ENCODE measurements at regions not wholly inside any gene's neighbourhood (a gene's known extent, or its start where the extent isn't known, plus 50 kb on each side); places are given as distances from the start of the nearest gene placed in this dataset.

- ChIA-PET CTCF (no interaction called here), POLR2A (no interaction called here)
- FAIRE-seq = no peak
- H3K4me1 ChIP-seq = no peaks in the 10 kb centered on the region
- H3K9me3 ChIP-seq = no peaks in the 10 kb centered on the region
- no peak for ATAC-seq
- H3K27ac ChIP-seq = no peak overlapping the region
- H3K4me3 ChIP-seq = no peak overlapping the region
- no peak for DNase-seq (ENCODE audit: low read depth in 1 of 2, low spot score in 1 of 2)
- 19% methylated on average over 4 of the region's 4 CpGs for WGBS (ENCODE audit: missing lambda C conversion rate)
- TF ChIP-seq HOXA7 (CRISPR knock-in tag; IDR thresholded peaks at IDR 0.05) (no peak), RNF2 (IDR thresholded peaks at IDR 0.05; ENCODE audit: borderline replicate concordance, low read depth) (no peak), EP300 (IDR thresholded peaks at IDR 0.05) (no peak), ZSCAN20 (CRISPR knock-in tag; IDR thresholded peaks at IDR 0.05) (no peak), E2F6 (IDR thresholded peaks at IDR 0.05; ENCODE audit: borderline replicate concordance, low read depth) (no peak), FOSL2 (IDR thresholded peaks at IDR 0.05) (no peak), FOSL2 (CRISPR knock-in tag; IDR thresholded peaks at IDR 0.05) (no peak), ESRRA (IDR thresholded peaks at IDR 0.05; ENCODE audit: borderline replicate concordance, low read length) (no peak), JUNB (IDR thresholded peaks at IDR 0.05) (no peak), CTCF (IDR thresholded peaks at IDR 0.05) (no peak), EHMT2 (IDR thresholded peaks at IDR 0.05; ENCODE audit: low read depth) (no peak), USF2 (IDR thresholded peaks at IDR 0.05) (no peak), BCL3 (IDR thresholded peaks at IDR 0.05) (no peak), MAX (IDR thresholded peaks at IDR 0.05) (no peak), CEBPB (IDR thresholded peaks at IDR 0.05) (no peak)
- no peak overlapping the region for H3K4me2 ChIP-seq
These were observed 250.4 kb downstream of the TMA16 start for GRCh38 chr4:163744861-163745260.

- FAIRE-seq = no peak
- 40% methylated on average over 5 of the region's 5 CpGs for WGBS (ENCODE audit: missing lambda C conversion rate)
- no peak for TF ChIP-seq KDM5A (IDR thresholded peaks at IDR 0.05)
- no peak for TF ChIP-seq EP300 (IDR thresholded peaks at IDR 0.05)
- no peak for TF ChIP-seq MAFK (IDR thresholded peaks at IDR 0.05; ENCODE audit: partially characterized antibody)
- no peak for TF ChIP-seq MYC (IDR thresholded peaks at IDR 0.05; ENCODE audit: borderline replicate concordance, low read length)
- no peak for TF ChIP-seq RARB (CRISPR knock-in tag; IDR thresholded peaks at IDR 0.05)
- no peak for TF ChIP-seq CBX2 (IDR thresholded peaks at IDR 0.05; ENCODE audit: borderline replicate concordance, low read depth)
- TF ChIP-seq MAX (IDR thresholded peaks at IDR 0.05) = no peak
- TF ChIP-seq REST (IDR thresholded peaks at IDR 0.05) = no peak
- no peak for TF ChIP-seq MAZ (IDR thresholded peaks at IDR 0.05; ENCODE audit: borderline replicate concordance, low read depth, low read length)
- TF ChIP-seq ZSCAN20 (CRISPR knock-in tag; IDR thresholded peaks at IDR 0.05) = no peak
- no peak for TF ChIP-seq HDAC2 (IDR thresholded peaks at IDR 0.05)
- TF ChIP-seq HOXB13 (CRISPR knock-in tag; IDR thresholded peaks at IDR 0.05; ENCODE audit: low read depth) = no peak
- no peak for TF ChIP-seq BCL3 (IDR thresholded peaks at IDR 0.05)
- TF ChIP-seq POLR2A (IDR thresholded peaks at IDR 0.05; ENCODE audit: low read length) = no peak
- ChIA-PET POLR2A (no interaction called here), CTCF (no interaction called here)
- Histone ChIP-seq H3K4me3 (no peak overlapping the region), H3K9me3 (no peaks in the 10 kb centered on the region), H3K4me1 (no peaks in the 10 kb centered on the region), H3K4me2 (no peak overlapping the region), H3K27ac (no peak overlapping the region)
- DNase-seq (ENCODE audit: low read depth in 1 of 2, low spot score in 1 of 2) = no peak
- ATAC-seq = no peak
These were observed 252.8 kb downstream of the TMA16 start for GRCh38 chr4:163747293-163747692.

All from A549 (cell line).